Mucosa of rectum (tissue), 2 donors: ENCODE measurements at regions not wholly inside any gene's neighbourhood (a gene's known extent, or its start where the extent isn't known, plus 50 kb on each side); places are given as distances from the start of the nearest gene placed in this dataset.

ENCODE experiments used
- H3K27ac ChIP-seq, 2 donors: one replicate each; pipeline ENCODE4 v1.7.0; 2013; ENCODE audit warnings: inconsistent platforms in 2 of 2, low read depth in 2 of 2, low read length in 2 of 2
- H3K27me3 ChIP-seq, 2 donors: one replicate each; pipeline ENCODE4 v1.7.0; 2013; ENCODE audit warnings: low read length in 2 of 2; ENCODE audit not compliant: control insufficient read depth in 2 of 2, insufficient read depth in 2 of 2
- H3K36me3 ChIP-seq, 2 donors: one replicate each; pipeline ENCODE4 v1.7.0; 2013; ENCODE audit warnings: low read length in 2 of 2; ENCODE audit not compliant: control insufficient read depth in 2 of 2, insufficient read depth in 2 of 2
- H3K4me1 ChIP-seq, 2 donors: one replicate each; pipeline ENCODE4 v1.7.0; 2013; ENCODE audit warnings: low read length in 2 of 2, mild to moderate bottlenecking in 1 of 2; ENCODE audit not compliant: control insufficient read depth in 2 of 2, insufficient read depth in 2 of 2
- H3K4me3 ChIP-seq, 2 donors: one replicate each; pipeline ENCODE4 v1.7.0; 2013; ENCODE audit warnings: low read length in 2 of 2
- H3K9ac ChIP-seq, 2 donors: one replicate each; pipeline ENCODE4 v1.7.0; 2013; ENCODE audit warnings: low read length in 2 of 2, low read depth in 1 of 2, mild to moderate bottlenecking in 1 of 2
- H3K9me3 ChIP-seq, 2 donors: one replicate each; pipeline ENCODE4 v1.7.0; 2013; ENCODE audit warnings: low read length in 2 of 2; ENCODE audit not compliant: control insufficient read depth in 2 of 2
- donor health status: healthy.
- donor health status: Normal muscosa, but diverticular disease.

DNA sequence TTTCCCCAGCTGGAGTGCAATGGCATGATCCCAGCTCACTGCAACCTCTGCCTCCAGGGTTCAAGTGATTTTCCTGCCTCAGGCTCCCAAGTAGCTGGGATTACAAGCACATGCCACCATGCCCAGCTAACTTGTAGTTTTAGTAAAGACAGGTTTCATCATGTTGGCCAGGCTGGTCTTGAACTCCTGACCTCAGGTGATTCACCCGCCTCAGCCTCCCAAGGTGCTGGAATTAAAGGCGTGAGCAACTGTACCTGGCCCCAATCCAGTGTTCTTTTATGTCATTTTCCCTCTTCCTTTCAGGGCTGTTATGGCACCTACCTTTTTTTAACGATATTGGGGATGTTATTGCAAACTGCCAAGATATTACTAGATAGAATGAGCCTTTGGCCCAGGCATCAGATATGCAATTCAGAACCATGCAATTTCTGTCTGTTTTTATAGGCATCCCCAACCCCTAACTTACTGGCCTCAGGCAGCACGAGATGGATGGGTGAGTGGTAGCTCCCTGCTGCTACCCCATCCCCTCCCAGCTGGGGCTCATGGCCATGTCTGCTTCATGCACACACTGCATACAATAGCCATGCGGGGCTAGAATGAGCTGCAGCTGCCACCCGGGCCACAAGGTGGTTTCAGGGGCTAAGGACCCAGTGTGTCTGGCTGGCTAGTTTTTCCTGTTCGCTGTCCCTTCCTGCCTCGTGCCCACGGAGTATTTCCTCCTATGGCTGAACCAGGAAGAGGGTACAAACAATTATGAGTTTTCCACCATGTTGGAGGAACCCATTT lies 1080.1 kb upstream of the SORCS1 start:
- H3K27me3 ChIP-seq: no peaks in the 10 kb centered on the region

DNA sequence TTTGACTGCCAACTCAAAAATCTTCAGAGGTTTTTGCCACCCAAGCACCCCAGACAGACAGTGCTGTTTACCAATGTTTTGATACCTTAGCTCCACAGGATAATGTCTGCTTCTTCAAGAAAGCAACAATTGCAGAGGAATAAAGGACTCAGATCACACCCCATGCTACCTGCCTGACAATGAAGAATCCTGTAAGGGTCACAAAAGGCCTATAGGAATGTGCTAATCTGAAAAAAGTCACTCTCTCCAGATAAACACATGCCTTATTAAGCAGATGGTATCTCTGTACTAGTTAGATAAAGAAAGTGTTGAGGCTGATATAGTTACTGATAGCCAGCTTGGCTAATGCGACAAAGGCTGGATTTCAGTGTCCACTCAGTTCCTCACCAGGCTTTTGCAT lies 1076.7 kb upstream of the SORCS1 start:
- H3K4me1 ChIP-seq: no peaks in the 10 kb centered on the region
- no peak overlapping the region for H3K27ac ChIP-seq
- no peaks in the 10 kb centered on the region for H3K36me3 ChIP-seq
- no peaks in the 10 kb centered on the region for H3K27me3 ChIP-seq
- no peak overlapping the region for H3K4me3 ChIP-seq
- H3K9ac ChIP-seq: no peak overlapping the region
- H3K9me3 ChIP-seq: peaks cover 0 to 3% of the 10 kb centered on the region in 2 donors

More for the DNA sequence above, 1080.1 kb upstream of the SORCS1 start:
- Histone ChIP-seq H3K4me3 (no peak overlapping the region), H3K9me3 (peaks cover 0 to 3% of the 10 kb centered on the region in 2 donors), H3K9ac (no peak overlapping the region), H3K4me1 (no peaks in the 10 kb centered on the region), H3K27ac (no peak overlapping the region), H3K36me3 (no peaks in the 10 kb centered on the region)

DNA sequence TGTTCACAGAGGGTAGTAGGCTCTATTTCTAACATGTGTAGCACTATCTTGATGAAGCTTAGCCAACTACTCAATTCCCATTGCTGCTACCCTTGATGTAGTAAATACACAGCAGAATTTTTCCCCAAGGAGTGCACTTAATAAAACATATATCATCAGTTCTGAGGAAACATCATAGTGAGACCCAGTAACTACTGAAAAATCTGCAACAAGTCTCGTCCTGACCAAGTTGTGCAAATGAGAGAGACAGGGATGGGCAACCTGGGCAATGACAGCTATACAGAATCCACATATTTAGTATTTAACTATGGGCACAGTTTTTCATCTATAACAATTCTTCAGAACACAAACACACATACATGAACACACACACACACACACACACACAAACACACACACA lies 1073.8 kb upstream of the SORCS1 start:
- Histone ChIP-seq H3K27ac (no peak overlapping the region), H3K9ac (no peak overlapping the region), H3K9me3 (no peaks in the 10 kb centered on the region), H3K4me3 (no peak overlapping the region), H3K27me3 (no peaks in the 10 kb centered on the region), H3K4me1 (no peaks in the 10 kb centered on the region), H3K36me3 (no peaks in the 10 kb centered on the region)

DNA sequence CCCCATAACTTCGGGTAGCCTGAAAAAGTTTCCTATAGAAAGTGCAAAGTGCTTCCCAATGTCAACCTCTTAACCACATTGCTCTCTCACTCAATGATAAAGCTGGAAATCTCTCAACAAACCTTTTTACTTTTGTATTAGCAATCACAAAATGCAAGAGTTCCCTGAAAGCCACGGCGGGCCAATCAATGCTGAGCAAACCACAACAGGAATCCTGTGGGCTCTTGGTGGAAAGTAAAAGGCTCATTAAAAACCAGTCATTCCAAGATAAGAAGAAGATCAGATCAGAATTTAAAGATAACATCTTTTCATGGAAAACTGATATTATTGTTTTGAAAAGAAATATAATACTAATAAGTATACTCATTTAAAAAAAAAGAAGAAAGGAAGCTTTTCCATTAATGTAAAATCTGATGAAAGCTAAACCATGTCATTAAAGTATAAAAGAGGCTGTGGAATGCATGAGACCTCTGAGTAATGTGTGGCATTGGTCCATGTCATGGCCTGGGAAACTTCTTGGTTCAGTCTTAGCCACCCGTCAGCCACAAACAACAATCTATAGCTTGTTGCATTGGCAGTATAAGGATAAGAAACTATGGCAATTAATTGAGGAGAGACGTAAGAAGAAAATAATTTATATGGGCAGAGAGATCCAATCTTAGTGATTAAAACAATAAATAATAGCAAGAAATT lies 1066.1 kb upstream of the SORCS1 start:
- H3K27me3 ChIP-seq: no peaks in the 10 kb centered on the region
- no peak overlapping the region for H3K4me3 ChIP-seq
- H3K9ac ChIP-seq: no peak overlapping the region
- H3K4me1 ChIP-seq: no peaks in the 10 kb centered on the region
- H3K36me3 ChIP-seq: no peaks in the 10 kb centered on the region
- H3K9me3 ChIP-seq: no peaks in the 10 kb centered on the region
- no peak overlapping the region for H3K27ac ChIP-seq

DNA sequence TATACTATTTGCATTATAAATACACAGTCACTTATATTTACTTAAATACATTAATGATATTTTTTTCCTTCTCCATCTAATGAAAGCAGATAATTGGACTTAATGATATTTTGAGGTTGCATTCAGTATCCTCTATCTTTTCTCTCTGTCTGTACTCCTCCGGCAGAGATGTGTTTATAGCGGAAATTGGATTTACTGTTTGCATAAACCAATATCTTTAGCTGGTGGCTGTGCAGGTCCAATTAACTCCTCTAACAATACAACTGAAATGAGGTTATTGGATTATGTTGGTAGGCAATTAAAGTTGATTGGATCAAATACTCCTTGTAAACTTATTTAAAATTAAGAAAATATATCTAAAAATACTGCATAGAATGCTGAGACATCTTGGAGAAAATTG lies 1044.2 kb upstream of the SORCS1 start:
- Histone ChIP-seq H3K27me3 (no peaks in the 10 kb centered on the region), H3K9ac (no peak overlapping the region), H3K36me3 (no peaks in the 10 kb centered on the region), H3K4me1 (no peaks in the 10 kb centered on the region), H3K9me3 (no peaks in the 10 kb centered on the region), H3K4me3 (no peak overlapping the region), H3K27ac (no peak overlapping the region)

DNA sequence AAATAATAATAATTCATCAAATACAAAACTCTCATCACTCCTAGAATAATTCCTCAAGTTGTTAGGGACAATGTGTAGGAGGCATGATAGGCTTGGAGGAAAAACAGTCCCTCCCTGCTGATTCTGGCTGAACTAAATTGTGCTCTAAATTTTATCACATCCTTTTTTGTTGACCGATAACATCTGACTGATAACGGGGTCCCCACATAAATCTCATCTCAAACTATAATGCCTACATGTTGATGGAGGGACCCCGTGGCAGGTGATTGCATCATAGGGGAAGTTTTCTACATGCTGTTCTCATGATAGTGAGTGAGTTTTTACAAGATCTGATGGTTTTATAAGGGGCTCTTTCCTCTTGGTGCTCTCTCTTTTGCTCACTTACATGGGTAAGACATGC lies 1043.5 kb upstream of the SORCS1 start:
- no peaks in the 10 kb centered on the region for H3K27me3 ChIP-seq
- no peaks in the 10 kb centered on the region for H3K36me3 ChIP-seq
- H3K9me3 ChIP-seq: no peaks in the 10 kb centered on the region
- H3K4me1 ChIP-seq: no peaks in the 10 kb centered on the region
- no peak overlapping the region for H3K4me3 ChIP-seq
- no peak overlapping the region for H3K9ac ChIP-seq
- no peak overlapping the region for H3K27ac ChIP-seq

DNA sequence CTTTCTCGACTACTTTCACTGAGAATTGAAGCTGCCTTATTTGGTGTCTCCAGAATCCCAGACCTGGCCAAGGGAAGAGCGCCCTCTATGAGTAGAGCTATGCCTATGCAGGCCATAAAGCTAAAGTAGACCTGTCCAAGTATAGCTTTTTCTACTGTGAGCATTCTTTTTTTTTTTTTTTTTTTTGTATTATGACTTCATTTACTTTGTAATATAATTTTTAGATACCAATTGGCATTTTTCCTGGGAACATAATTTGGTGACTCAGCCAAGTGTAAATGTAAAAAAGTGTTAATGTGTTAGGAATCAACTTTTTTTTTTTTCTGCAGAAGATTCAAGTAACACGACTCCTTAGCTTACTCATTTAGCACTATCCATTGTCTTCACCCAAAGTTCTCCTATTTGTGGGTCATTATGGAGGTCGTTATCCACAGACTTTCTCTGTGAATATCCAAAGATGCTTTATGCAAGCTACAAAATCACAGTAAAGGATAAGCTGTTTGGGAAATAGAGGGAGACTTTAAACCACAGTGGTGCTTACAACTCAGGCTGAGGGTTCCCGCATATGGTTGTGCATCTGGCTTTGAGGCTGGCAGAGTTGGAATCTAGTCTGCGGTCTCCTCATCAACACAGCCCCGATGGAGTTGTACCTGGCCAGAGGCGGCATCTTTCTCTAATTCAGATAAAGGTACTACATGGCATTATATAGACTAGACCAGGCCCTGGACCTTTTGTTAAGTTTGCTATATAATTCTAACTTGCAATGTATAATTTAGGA lies 1040.2 kb upstream of the SORCS1 start:
- H3K27me3 ChIP-seq: no peaks in the 10 kb centered on the region
- no peak overlapping the region for H3K27ac ChIP-seq
- no peaks in the 10 kb centered on the region for H3K9me3 ChIP-seq
- H3K9ac ChIP-seq: no peak overlapping the region
- no peak overlapping the region for H3K4me3 ChIP-seq
- H3K4me1 ChIP-seq: no peaks in the 10 kb centered on the region
- H3K36me3 ChIP-seq: no peaks in the 10 kb centered on the region

DNA sequence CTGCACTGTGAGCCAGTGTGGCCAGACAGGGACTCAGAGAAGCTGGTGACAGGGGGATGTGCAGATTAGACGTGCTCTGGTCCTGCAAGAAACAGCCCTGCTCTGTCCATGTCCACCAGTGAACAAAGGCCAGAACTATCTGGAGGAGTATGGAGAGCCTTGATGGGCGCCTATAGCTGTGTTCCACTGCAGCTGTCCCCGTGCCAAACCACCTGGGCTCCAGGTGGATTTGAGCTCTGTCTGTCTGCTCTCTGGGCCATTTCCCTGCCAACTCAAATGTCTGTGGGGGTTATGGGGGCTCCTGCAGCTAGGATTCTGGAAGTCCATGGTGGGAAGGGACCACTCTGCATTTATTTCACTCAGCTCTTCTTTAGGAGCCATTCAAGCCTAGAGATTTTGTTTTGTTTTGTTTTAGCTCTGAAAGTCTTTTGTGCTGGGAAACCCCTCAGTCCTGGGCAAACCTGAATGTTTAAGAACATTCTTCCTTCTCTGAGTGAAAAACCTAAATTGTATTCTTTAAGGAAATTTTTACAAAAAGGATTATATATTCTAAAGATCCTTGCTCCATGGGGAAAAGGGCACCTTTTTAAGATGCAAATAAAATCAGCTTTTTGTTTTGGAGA lies 1039.5 kb upstream of the SORCS1 start:
- Histone ChIP-seq H3K9ac (no peak overlapping the region), H3K36me3 (no peaks in the 10 kb centered on the region), H3K4me3 (no peak overlapping the region), H3K9me3 (no peaks in the 10 kb centered on the region), H3K4me1 (no peaks in the 10 kb centered on the region), H3K27me3 (no peaks in the 10 kb centered on the region), H3K27ac (no peak overlapping the region)

DNA sequence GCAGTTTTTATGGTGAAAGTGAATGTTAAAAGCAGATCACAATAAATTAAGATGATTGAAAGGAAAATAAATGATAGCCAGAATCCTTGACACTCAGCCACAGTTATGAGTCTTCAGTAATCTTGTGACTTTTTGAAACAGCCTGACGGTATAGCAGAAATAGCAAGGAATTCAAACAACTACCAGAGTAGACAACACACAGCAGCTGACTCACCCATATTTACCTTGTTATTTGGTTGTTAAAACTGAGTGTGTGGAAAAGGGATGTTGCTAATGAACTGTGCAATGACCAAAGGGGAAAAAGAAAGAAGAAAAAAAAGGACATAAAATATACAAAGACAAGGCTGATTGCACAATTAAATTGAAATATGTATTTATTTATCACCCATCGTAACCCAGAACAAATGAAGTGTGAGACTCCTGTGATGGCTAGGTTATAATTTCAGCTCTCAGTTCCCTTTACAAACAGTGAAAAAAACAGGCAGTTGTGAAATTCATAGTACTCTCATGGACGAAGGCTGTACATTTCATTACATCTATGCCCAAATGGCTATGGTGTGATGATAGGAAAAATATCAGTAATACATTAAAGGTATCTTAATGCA lies 1023.0 kb upstream of the SORCS1 start:
- Histone ChIP-seq H3K9me3 (no peaks in the 10 kb centered on the region), H3K36me3 (no peaks in the 10 kb centered on the region), H3K27ac (no peak overlapping the region), H3K4me3 (no peak overlapping the region), H3K4me1 (no peaks in the 10 kb centered on the region), H3K9ac (no peak overlapping the region), H3K27me3 (no peaks in the 10 kb centered on the region)
